HG02642 (cell line): ENCODE measurements at regions not wholly inside any gene's neighbourhood (a gene's known extent, or its start where the extent isn't known, plus 50 kb on each side); places are given as distances from the start of the nearest gene placed in this dataset.
A peak's percentile ranks its signal among the peaks of the same experiment; 100 is the strongest.
"Not testable (repeated sequence)": the region's sequence is repeated elsewhere in the genome, so short reads cannot be mapped to it uniquely, and the experiment has no call there.

Source experiments
- ATAC-seq: cut with Tn5 transposase; IDR thresholded peaks from one replicate; pipeline ENCODE4 v1.9.1; 2021; ENCODE audit warnings: mild to moderate bottlenecking; ENCODE audit not compliant: unreplicated experiment, poor library complexity

GRCh38 chr5:54404568-54404967, 50.9 kb upstream of the HSPB3 start:
- ATAC-seq, result no peak

- no peak for ATAC-seq
Observed at GRCh38 chr5:54403885-54404416, 51.5 kb upstream of the HSPB3 start.

DNA sequence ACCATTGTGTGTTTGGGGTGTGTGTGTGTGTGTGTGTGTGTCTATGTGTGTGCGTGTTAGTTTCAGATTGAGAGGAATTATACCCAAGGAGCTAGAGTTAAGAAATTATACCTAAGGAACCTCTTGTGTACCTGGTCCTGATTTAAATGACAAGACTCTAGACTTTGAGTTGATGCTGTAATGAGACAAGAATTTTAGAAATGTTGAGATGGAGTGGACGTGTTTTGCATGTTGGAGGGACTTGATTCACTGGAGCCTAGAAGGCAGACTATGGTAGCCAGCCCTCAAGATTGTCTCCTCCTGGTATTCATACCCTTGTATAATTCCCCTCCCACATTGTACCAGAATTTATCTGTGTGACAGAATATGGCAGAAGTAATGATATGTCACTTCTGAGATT, 52.4 kb upstream of the HSPB3 start:
- ATAC-seq, result no peak

DNA sequence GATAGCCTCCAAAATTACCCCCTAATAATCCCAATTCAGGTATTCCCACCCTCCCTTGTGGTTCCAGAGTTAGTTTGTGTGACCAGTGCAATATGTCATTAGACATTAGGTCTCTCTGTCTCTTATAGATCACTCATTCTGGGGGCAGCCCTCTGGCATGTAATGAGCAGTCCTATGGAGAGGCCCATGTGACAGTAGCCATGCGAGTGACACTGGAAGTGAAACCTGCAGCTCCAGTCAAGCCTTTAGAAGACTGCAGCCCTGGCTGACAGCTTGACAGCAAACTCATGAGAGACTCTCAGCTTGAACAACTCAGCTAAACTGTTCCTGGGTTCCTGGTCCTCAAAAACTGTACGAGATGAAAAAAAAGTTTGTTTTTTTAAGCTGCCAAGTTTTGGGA, 54.0 kb upstream of the HSPB3 start:
- peak; percentile 87 for ATAC-seq

- ATAC-seq, result no peak
Observed at GRCh38 chr5:54398191-54398590, 57.3 kb upstream of the HSPB3 start.

- no peak for ATAC-seq
Observed at GRCh38 chr5:54397420-54397819, 58.1 kb upstream of the HSPB3 start.

GRCh38 chr5:54393007-54393406, 62.5 kb upstream of the HSPB3 start:
- ATAC-seq, result not testable (repeated sequence)

DNA sequence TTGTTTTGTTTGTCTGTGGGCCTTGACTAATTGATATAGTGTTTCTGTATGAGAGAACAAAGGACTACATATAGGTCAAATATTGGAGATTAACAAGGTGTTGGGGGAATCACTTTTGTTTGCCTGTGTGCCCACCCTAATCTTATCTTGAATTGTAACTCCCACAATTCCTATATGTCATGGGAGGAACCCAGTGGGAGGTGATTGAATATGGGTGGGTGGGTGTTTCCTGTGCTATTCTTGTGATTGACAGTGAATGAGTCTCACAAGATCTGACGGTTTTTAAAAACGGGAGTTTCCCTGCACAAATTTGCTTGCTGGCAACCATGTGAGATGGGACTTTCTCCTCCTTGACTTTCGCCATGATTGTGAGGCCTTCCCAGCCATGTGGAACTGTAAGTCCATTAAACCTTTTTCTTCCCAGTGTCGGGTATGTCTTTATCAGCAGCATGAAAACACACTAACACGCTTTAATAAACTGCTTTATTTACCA, 64.9 kb upstream of the HSPB3 start:
- ATAC-seq, result no peak

DNA sequence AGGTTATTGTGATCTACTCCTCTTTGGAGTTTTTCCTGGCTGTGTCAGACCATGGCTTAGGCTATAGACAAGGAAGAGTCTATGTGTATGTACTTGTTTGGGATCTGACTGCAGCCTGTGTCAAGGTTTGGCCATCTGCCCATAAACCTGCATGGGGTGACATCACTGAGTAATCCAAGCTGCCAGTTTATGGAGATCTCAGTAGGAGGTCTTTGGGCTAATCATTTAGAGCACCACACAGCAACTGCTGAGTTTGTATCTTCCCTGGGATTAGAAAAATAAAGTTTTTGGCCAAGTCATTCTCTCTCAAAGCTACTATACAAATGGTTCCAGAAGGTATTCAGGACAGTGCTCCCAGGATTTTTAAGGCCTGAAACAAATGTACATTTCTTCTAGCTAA, 65.5 kb upstream of the HSPB3 start:
- no peak for ATAC-seq

GRCh38 chr5:54389399-54389798, 66.1 kb upstream of the HSPB3 start:
- not testable (repeated sequence) for ATAC-seq

DNA sequence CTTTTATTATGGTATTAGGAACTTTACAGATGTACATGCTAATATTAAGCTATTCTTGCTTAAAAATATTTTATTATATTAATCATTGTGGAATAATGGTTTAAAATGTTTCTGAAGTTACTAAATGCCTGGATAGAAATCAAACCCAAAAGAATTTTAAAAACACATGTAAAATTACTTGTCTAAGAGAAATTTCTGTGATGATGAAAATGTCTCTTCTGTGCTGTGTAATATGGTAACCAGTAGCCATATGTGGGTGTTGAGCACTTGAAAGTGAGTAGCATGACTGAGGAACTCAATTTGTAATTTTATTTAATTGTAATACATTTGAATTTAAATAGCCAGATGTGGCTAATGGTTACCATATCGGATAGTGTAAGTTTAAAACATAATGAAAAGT, 66.7 kb upstream of the HSPB3 start:
- no peak for ATAC-seq

DNA sequence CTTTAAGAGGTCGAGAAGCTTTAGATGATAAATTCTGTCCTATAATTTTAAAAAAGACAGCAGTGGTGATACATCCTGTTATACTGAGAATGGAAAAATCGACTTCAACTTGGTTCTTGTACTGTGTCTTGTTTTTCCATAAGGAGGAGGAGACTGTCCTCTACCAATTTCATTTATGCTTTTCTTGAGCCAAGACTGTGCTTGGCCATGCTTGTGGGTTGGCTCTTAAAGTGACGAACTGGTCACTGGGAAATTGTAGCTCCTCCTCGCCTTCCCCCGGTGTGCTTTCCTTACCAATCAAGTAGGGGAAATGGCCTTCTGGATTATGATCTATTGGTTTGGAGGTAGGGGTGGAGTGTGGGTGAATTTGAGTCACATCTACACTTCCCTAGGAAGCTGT, 67.1 kb upstream of the HSPB3 start:
- ATAC-seq, result no peak

GRCh38 chr5:54387659-54388232, 67.8 kb upstream of the HSPB3 start:
- ATAC-seq, result no peak

DNA sequence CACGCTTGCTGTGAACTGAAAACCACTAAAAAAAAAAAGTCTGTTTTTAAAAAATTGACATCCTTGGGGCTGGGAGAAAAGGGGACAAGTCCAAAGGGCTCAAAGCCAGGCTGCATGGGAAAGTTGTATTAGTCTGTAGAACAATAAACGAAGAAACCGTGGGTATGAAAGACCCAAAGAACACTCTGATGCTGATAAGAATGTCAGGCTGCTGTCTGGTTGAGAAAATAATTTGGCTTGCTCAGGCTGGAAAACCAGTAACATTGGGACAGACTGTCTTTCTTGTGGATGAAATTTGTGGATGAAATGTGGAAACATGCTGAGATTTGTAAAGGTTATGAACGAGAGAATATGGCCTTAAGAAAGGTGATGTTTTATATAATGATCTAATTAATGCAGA, 68.5 kb upstream of the HSPB3 start:
- no peak for ATAC-seq

DNA sequence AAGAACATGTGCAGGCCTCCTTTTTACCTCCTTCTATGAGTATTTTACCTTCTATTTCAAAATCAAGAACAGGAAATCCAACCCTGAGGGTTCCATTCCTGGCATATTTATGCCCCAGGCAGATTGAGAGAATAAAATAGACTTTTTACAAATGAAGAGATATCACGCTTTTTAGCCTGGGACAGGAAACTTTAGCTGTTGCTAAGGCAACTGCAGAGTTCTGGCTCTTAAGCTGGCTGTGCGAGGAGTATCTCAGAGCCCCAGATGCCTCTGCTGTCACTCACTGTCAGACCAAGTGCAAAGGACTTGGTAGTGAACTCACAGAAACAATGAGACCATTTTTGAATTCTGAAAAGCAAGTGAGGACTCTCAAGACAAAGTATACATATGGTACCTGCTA, 69.5 kb upstream of the HSPB3 start:
- ATAC-seq, result no peak

- ATAC-seq, result no peak
Observed at GRCh38 chr5:54384356-54384933, 71.1 kb upstream of the HSPB3 start.

DNA sequence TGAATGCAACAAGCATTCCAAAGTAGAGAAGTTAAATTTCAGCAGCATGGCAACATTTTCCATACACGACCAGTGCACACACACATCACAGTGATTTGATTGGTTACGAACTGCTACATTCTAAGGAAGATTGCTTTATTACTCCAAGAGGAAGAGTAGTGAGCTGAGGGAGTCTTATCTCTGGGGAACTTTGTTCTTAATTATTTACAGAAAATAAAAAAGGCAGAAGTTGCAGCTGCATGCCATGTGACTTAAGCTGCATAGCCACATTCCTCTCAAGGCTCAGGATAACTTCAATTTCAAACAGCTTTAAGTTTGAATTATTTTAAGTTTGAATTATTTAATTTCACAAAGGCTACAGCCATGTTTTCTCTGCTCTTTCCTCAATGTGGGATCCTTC, 71.6 kb upstream of the HSPB3 start:
- no peak for ATAC-seq

GRCh38 chr5:54383225-54383901, 72.1 kb upstream of the HSPB3 start:
- no peak for ATAC-seq

DNA sequence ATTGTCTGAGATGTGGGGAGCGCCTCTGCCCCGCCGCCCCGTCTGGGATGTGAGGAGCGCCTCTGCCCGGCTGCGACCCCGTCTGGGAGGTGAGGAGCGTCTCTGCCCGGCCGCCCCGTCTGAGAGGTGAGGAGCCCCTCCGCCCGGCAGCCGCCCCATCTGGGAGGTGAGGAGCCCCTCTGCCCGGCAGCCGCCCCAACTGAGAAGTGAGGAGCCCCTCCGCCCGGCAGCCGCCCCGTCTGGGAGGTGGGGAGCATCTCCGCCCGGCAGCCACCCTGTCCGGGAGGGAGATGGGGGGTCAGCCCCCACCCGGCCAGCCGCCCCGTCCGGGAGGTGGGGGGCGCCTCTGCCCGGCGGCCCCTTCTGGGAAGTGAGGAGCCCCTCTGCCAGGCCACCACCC, 70.9 kb upstream of the ARL15 start:
- ATAC-seq, result not testable (repeated sequence)

DNA sequence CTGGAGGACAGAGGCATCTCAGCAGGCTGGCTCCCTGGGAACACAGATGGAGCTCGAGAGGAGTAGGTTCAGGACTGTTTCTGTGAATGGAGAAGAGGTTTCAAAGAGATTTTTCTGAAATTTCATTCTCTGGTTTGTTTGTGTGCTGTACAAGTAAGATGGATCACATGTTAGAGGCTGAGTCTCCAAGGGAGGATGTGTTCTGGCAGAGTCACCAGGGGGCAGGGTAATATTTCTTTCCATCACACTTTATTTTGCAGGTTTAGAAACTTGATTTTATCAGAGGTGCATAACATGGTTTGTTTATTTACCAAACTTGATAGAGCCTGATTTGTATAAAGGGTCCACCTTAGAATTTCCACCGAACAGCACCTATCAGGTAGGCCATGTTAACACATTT, 69.2 kb upstream of the ARL15 start:
- no peak for ATAC-seq

- no peak for ATAC-seq
Observed at GRCh38 chr5:54378707-54379106, 68.3 kb upstream of the ARL15 start.

DNA sequence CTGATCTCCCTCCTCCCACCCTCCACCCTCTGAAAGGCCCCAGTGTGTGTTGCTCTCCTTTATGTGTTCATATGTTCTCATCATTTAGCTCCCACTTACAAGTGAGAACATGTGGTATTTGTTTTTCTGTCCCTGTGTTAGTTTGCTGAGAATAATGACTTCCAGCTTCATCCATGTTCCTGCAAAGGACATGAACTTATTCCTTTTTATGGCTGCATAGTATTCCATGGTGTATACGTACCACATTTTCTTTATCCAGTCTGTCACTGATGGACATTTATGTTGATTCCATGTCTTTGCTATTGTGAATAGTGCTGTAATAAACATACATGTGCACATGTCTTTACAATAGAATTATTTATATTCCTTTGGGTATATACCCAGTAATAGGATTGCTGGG, 67.0 kb upstream of the ARL15 start:
- ATAC-seq, result not testable (repeated sequence)
